GM19395 (cell line): ENCODE measurements at regions not wholly inside any gene's neighbourhood (a gene's known extent, or its start where the extent isn't known, plus 50 kb on each side); places are given as distances from the start of the nearest gene placed in this dataset.

ENCODE experiments used
- ATAC-seq: cut with Tn5 transposase; IDR thresholded peaks from one replicate; pipeline ENCODE4 v1.9.1; 2021; ENCODE audit warnings: mild to moderate bottlenecking, moderate library complexity; ENCODE audit not compliant: unreplicated experiment

GRCh38 chr20:11372876-11373790, 544.6 kb upstream of the BTBD3 start:
- ATAC-seq = no peak

DNA sequence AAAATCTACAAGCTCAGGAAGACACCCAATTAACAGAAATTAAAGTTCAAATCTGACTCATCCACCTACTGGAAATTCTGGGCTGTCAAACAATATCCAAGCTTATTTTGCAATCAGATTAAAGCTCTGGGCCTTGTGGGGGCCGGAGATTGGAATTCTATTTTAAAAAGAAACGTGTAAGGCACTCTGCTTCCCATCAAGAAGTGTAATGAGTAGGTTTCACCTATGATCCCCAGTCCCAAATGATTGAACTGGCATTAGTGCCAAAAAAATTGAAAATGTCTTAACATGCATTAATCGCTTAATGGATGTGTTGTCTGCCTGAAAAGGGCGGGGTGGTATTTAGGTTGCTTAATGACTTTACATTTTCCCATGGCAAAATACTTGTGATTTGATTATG, 542.4 kb upstream of the BTBD3 start:
- ATAC-seq = no peak

GRCh38 chr20:11375966-11376365, 541.7 kb upstream of the BTBD3 start:
- ATAC-seq = no peak

DNA sequence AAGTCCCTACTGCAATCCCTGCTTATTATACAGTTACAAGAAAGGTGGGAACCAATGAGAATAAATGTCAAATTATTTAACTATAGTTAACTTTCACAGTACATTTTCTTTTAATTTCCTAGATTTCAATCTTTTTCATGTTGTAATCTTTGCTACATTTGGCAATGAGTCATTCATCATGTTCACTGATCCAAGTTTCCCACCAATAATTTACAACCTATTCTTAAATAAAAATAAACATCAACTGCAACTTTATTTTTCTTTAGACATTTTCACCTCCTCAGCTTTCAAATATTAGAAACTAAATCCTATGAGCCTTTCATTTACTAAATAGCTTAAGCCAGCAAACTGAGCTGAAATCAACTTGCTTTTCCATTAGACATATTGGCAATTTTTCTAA, 541.3 kb upstream of the BTBD3 start:
- no peak for ATAC-seq

GRCh38 chr20:11376998-11377397, 540.7 kb upstream of the BTBD3 start:
- ATAC-seq = no peak

DNA sequence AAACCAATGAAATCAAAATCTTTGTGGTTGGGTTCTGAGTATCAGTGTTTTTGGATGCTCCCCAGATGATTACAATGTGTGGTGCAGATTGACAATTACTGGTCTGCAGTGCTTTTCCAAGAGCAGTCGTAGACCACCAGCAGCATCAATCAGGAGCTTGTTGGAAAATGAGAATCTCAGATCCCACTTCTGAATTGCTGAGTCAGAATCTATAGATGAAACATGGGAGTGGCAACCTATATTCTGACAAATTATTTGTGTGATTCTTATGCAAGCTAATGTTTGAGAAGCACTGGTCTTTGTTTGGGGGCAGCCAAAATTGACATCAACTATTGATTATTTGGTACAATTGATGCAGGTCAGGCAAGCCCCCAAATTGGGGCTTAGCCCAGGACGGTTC, 539.9 kb upstream of the BTBD3 start:
- no peak for ATAC-seq

- ATAC-seq = no peak
Observed at GRCh38 chr20:11378252-11378651, 539.4 kb upstream of the BTBD3 start.

- ATAC-seq = peak; percentile 49
Observed at GRCh38 chr20:11379257-11380011, 538.3 kb upstream of the BTBD3 start.

DNA sequence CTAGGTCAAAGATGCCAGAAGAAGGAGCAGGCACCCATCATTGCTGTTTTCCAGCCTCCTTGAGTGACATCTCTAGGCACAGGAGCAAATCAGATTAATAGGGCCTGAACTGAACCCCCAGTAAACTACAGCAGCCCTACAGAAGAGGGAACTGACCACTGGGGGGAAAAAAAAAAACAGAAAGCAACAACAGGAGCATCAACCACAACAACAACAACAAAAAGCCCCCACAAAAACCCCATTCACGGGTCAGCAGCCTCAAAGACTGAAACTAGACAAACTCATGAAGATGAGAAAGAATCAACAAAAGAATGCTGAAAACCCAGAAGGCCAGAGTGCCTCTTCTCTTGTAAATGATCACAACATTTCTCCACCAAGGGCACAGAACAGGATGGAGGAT, 537.4 kb upstream of the BTBD3 start:
- ATAC-seq = peak; percentile 43

DNA sequence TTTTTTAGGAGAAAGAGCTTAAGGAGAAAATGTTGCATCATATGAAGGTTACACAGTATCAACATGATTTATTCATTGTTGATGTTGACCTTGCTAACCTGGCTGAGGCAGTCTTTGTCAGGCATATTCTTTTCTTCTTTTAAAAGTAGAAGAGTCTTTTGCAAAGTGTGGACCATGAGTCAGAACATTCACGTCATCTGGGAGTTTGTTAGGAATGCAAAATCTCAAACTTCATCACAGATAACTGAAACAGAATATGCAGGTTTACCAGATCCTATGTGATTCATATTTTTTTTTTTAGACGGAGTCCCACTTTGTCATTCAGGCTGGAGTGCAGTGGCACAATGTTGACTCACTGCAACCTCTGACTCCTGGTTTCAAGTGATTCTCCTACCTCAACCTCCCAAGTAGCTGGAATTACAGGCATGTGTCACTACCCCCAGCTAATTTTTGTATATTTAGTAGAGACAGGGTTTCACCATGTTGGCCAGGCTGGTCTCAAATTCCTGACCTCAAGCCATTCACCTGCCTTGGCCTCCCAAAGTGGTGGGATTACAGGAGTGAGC, 530.4 kb upstream of the BTBD3 start:
- no peak for ATAC-seq

GRCh38 chr20:11389186-11389585, 528.5 kb upstream of the BTBD3 start:
- no peak for ATAC-seq

DNA sequence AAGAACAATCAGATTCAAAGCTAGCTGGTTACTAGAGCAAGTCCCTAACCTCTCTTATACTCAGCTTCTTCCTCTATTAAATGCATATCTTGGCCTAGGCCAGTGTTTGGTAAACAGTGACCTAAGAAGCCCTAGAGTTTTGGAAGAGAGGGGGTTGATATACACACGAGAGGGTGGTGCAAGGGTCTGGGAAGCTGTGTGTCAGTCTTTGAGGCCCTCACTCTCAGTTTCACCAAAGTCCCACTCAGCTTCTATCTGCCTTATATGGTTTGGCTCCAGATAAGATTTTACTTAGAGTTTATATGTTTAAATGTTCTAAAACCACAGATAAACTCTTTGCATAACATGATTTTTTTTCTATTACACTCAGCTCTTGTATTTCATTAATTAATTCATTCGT, 526.1 kb upstream of the BTBD3 start:
- no peak for ATAC-seq

DNA sequence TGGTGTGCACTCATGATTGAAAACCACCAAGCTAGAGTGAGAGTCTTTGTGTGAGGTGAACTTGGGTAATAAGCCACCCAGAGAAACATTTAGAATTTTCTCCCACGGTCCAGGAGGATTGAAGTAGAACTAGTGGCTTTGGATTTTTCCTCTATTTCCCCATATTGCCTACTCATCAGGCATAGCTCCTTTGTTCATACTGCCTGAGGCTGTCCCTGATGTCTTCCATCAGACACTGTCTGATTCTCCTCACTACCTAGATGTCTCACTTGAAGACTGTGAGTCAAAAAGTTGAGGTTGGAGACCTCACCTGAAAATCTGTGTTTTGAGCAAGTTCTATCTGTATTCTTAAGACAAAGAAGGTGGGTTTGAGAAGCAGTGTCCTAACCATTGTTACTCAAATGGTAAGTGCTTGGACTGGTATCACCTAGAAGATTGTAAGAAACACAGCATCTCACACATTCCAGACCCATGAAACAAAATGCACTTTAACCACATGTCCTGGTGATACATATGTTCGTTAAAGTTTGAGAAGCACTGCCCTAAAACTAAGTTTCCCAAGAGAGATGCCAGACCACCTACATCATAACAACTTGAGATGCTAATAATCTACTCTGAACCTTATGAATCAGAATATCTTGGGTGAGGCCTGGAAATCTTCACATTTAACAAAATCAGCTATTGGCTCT, 523.4 kb upstream of the BTBD3 start:
- no peak for ATAC-seq

GRCh38 chr20:11395581-11395980, 522.1 kb upstream of the BTBD3 start:
- no peak for ATAC-seq

- peak; percentile 74 for ATAC-seq
Observed at GRCh38 chr20:11401988-11402387, 515.7 kb upstream of the BTBD3 start.

DNA sequence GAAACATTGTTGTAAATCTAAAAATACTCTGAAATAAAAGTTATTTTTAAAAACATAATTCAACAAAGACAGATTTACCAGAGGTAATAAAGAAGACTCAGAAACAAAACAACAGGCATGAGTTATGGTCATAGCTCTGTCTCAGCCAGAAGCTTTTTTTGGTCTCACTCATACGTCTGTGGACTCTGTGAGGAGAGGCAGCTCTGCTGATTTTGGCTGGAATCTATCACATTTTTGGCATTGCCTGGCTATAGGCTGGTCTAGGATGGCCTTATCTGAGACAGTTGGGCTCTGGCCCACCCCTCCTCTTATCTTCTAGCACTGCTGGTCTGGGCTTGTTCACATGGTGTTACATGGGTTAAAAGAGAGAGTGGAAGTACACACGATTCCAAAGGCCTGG, 514.0 kb upstream of the BTBD3 start:
- ATAC-seq = no peak

GRCh38 chr20:11406877-11407276, 510.8 kb upstream of the BTBD3 start:
- ATAC-seq = no peak

DNA sequence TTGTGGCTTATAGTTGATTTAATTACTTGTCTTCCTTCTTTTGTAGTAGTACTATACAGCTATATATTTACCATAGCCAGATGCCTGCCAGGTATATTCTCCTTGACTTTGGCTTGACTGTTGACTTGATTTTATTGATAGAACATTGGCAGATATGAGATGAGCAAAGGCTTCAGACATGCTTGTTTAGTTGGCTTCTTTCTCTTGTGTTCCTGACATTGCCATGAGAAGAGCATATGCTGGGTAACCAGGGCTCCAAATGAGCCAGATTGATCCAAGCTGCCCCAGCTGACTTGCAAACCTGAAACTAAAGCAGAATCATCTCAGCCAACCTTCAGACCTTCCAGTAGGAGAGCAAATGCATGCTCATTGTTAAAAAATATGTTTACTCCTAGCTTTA, 508.1 kb upstream of the BTBD3 start:
- ATAC-seq = no peak

DNA sequence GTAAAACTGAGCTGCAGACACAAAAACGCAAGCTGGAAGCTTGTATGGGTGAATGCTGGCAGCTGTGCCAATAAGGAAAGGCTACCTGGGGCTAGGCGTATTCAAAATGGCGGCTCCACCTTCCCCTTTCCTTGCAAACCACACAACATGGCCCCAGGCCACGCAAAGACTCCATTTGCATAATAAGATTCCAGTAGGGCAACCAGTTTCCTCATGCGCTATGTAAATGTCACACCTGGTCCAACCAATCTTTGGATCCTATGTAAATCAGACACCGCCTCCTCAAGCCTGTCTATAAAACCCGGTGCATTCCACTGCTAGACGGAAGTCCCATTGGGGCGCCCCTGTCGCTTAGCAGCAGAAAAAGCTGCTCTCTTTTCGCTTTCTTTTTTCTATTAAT, 505.9 kb upstream of the BTBD3 start:
- no peak for ATAC-seq

DNA sequence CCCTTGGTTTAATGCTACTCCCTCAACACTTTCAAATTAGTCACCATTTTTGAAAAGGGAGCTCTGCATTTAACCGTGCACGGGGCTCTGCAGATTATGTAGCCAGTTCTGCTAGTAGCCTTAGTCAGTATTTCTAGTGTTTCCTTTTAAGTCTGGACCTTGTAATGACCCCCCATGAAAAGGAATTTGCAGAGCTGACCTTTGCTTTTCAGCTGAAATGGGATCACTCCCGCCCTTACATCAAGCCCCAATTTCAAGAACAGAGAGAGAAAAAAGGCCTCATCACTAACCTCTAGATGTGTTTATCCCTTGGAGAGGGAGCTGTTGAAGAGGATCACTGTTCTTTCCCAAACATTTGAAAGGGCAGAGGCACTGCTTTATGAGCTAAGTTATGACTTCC, 490.7 kb upstream of the BTBD3 start:
- no peak for ATAC-seq

- no peak for ATAC-seq
Observed at GRCh38 chr20:11429168-11429567, 488.5 kb upstream of the BTBD3 start.
